Lower lobe of right lung (tissue), 2 donors: ENCODE measurements at regions not wholly inside any gene's neighbourhood (a gene's known extent, or its start where the extent isn't known, plus 50 kb on each side); places are given as distances from the start of the nearest gene placed in this dataset.

Experiments
- ATAC-seq, 2 donors: fragments of 200-7000 bp; cut with Tn5 transposase; one replicate each; pipeline ENCODE4 v1.9.1; 2020 to 2022; ENCODE audit warnings: mild to moderate bottlenecking in 2 of 2, moderate library complexity in 2 of 2
- DNase-seq: peaks from one replicate; pipeline ENCODE4 v3.0.0-alpha.2; 2020
- H3K27ac ChIP-seq: fragments of 200-600 bp; one replicate; pipeline ENCODE4 v1.8.0; 2022
- H3K27me3 ChIP-seq: fragments of 200-600 bp; one replicate; pipeline ENCODE4 v1.8.0; 2022; ENCODE audit warnings: low read depth
- H3K36me3 ChIP-seq: fragments of 200-600 bp; one replicate; pipeline ENCODE4 v1.8.0; 2022; ENCODE audit warnings: mild to moderate bottlenecking
- H3K4me1 ChIP-seq: fragments of 200-600 bp; one replicate; pipeline ENCODE4 v1.8.0; 2022
- H3K4me3 ChIP-seq: fragments of 200-600 bp; one replicate; pipeline ENCODE4 v1.8.0; 2022; ENCODE audit warnings: mild to moderate bottlenecking
- H3K9me3 ChIP-seq: fragments of 200-600 bp; one replicate; pipeline ENCODE4 v1.8.0; 2022
- CTCF ChIP-seq: fragments of 200-600 bp; IDR thresholded peaks from one replicate; pipeline ENCODE4 v1.8.0; 2022; ENCODE audit warnings: antibody characterized with exemption, mild to moderate bottlenecking
- intact Hi-C: fragments of 100-400 bp; cut with DNase I; formaldehyde crosslinking; loops from one replicate; pipeline ENCODE4 v1.11.0; 2022
- donor health status: DM: no; HTN: yes; CAD: no; lungs with severe emphysema.

- peaks cover 10% of the 10 kb centered on the region for H3K27me3 ChIP-seq
- ATAC-seq (no peak), DNase-seq (no peak)
- no peaks in the 10 kb centered on the region for H3K36me3 ChIP-seq
- peaks cover 7% of the 10 kb centered on the region for H3K4me1 ChIP-seq
- no peak overlapping the region for H3K27ac ChIP-seq
- intact Hi-C loops, result no loop called here
- no peak overlapping the region for H3K4me3 ChIP-seq
- no peak for TF ChIP-seq CTCF
- H3K9me3 ChIP-seq, result no peaks in the 10 kb centered on the region
Observed at GRCh38 chr3:193868590-193868989, 267.4 kb upstream of the HES1 start.

DNA sequence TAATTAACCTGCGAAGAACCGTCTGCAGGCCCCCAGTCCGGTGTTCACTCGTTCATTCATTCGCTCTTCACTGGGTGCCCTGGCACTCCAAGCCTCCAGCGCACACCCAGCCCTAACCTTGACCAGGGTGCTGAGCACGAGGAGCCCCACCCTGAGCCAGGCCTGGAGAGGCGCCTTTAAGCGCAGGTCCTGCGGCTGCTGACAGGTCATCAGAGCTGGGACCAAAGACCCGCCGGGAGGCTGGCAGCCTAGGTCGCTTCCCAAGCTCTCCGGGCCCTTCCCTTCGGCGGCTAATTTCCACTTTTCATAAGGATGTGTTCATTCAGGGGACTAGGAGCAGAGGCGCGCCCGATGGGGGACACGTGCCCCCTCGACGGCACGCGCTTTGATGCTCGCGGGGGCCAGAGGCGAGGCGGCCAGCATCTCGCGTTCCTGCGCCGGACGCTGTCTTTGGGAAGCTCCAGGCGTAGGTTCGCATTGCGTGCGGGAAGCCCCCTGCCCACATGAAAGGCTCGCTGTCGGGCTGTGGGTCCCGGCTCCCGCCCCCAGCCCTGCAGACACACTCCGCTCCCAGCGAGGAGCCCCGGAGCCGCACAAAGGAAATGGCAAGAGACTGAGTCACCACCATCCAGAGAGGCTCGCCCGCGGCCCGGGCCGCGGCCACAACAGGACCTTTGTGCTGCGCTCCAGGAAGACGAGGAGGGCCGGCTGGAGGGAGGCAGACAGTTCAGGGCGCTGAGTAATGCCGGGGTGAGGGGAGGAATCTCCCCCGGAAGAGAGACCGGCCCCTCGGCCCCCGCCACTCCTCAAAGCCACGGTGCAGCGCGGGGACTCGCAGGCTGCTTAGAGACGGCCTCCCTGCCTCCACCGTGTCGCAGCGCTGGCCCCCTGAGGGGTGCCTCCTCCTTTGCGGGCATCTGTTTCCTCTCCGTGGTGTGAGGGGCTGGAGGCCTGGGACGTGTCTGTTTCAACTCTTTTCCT is 266.4 kb upstream of the HES1 start:
- H3K4me1 ChIP-seq, result peaks cover 7% of the 10 kb centered on the region
- no peaks in the 10 kb centered on the region for H3K9me3 ChIP-seq
- no peak overlapping the region for H3K27ac ChIP-seq
- no peak overlapping the region for H3K4me3 ChIP-seq
- peaks cover 10% of the 10 kb centered on the region for H3K27me3 ChIP-seq
- no peaks in the 10 kb centered on the region for H3K36me3 ChIP-seq
- peak; percentile 23 to 43 for ATAC-seq
- no peak for DNase-seq
- intact Hi-C loops, result no loop called here
- TF ChIP-seq CTCF, result no peak

DNA sequence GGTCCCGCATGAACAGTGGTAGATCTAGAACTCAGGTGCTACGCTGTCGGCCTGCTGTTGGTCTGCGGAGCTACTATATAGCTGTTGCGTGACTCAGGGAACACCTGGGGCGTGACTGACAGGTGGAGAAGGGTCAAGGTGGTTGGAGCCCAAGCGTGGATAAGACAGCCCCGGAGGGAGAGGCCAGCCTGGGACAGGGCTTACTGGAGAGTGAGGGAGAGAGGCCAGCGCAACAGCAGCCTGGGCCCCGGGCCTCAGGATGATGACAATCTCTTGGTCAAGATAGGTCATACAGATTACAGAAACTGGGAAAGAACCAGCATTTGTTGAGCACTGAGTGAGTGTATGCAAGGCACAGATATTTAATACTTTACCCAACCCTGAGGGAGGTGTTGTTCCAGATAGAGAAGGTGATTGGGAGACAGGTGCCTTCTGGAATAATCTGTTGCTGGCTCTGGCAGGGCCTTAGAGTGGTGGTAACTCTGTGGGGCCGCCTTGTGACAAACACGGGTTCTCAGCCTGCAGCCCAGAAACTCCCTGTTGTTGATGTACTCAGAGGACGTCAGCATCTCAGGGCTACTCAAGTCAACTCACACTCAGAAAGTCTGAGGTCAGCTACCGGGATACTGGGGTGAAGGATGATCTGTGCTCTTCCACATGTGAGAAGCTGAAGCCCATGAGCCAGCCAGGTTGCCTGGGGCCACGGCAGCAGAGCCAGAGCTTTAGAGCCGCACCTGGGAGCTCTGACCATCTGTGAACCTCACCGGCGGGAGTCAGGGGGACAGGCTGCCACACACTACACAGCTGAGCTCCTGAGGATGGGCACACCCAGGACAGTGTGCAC is 265.4 kb upstream of the HES1 start:
- intact Hi-C loops, result no loop called here
- TF ChIP-seq CTCF, result no peak
- H3K27ac ChIP-seq, result no peak overlapping the region
- H3K4me3 ChIP-seq, result no peak overlapping the region
- no peaks in the 10 kb centered on the region for H3K9me3 ChIP-seq
- H3K27me3 ChIP-seq, result peaks cover 10% of the 10 kb centered on the region
- ATAC-seq (no peak), DNase-seq (no peak)
- peaks cover 7% of the 10 kb centered on the region for H3K4me1 ChIP-seq
- H3K36me3 ChIP-seq, result no peaks in the 10 kb centered on the region

- Histone ChIP-seq H3K27ac (no peak overlapping the region), H3K9me3 (no peaks in the 10 kb centered on the region), H3K4me3 (no peak overlapping the region), H3K27me3 (peaks cover 10% of the 10 kb centered on the region), H3K4me1 (peaks cover 7% of the 10 kb centered on the region), H3K36me3 (no peaks in the 10 kb centered on the region)
- DNase-seq (no peak), ATAC-seq (no peak)
- no peak for TF ChIP-seq CTCF
- intact Hi-C loops, result no loop called here
Observed at GRCh38 chr3:193871220-193871485, 264.8 kb upstream of the HES1 start.

- Histone ChIP-seq H3K9me3 (no peaks in the 10 kb centered on the region), H3K27me3 (peaks cover 10% of the 10 kb centered on the region), H3K4me1 (peaks cover 7% of the 10 kb centered on the region), H3K4me3 (no peak overlapping the region), H3K36me3 (no peaks in the 10 kb centered on the region), H3K27ac (no peak overlapping the region)
- no peak for TF ChIP-seq CTCF
- DNase-seq, result no peak
- peak; percentile 48 to 63 for ATAC-seq
- intact Hi-C loops, result no loop called here
Observed at GRCh38 chr3:193872265-193872753, 263.6 kb upstream of the HES1 start.
